ENCODE measurements at regions not wholly inside any gene's neighbourhood (a gene's known extent, or its start where the extent isn't known, plus 50 kb on each side); places are given as distances from the start of the nearest gene placed in this dataset.
A peak's percentile ranks its signal among the peaks of the same experiment; 100 is the strongest.

GRCh38 chr21:35637431-35637830, 422.9 kb downstream of the SETD4 start:
- no peak for DNase-seq

- DNase-seq: no peak
These were observed 424.3 kb downstream of the SETD4 start for GRCh38 chr21:35635994-35636393.

GRCh38 chr21:35635261-35635660, 425.1 kb downstream of the SETD4 start:
- DNase-seq: peak; percentile 99

GRCh38 chr21:35633501-35633900, 426.8 kb downstream of the SETD4 start:
- no peak for DNase-seq

GRCh38 chr21:35632711-35633110, 427.6 kb downstream of the SETD4 start:
- DNase-seq: no peak

- DNase-seq: peak; percentile 40
These were observed 432.0 kb downstream of the SETD4 start for GRCh38 chr21:35628316-35628715.

- DNase-seq: no peak
These were observed 432.9 kb downstream of the SETD4 start for GRCh38 chr21:35627462-35627861.

- DNase-seq: no peak
These were observed 434.8 kb downstream of the SETD4 start for GRCh38 chr21:35625576-35625975.

- DNase-seq: no peak
These were observed 435.4 kb downstream of the SETD4 start for GRCh38 chr21:35624901-35625300.

- DNase-seq: no peak
These were observed 437.7 kb downstream of the SETD4 start for GRCh38 chr21:35622612-35623011.

- DNase-seq: peak; percentile 81
These were observed 441.1 kb downstream of the SETD4 start for GRCh38 chr21:35619184-35619583.

- DNase-seq: no peak
These were observed 442.8 kb downstream of the SETD4 start for GRCh38 chr21:35617491-35617890.

GRCh38 chr21:35616090-35616489, 444.2 kb downstream of the SETD4 start:
- peak; percentile 70 for DNase-seq

- no peak for DNase-seq
These were observed 445.0 kb downstream of the SETD4 start for GRCh38 chr21:35615325-35615724.

GRCh38 chr21:35614396-35614921, 445.9 kb downstream of the SETD4 start:
- DNase-seq: peak; percentile 43

GRCh38 chr21:35611708-35612132, 448.6 kb downstream of the SETD4 start:
- DNase-seq: peak; percentile 74

GRCh38 chr21:35609263-35609662, 451.1 kb downstream of the SETD4 start:
- no peak for DNase-seq

GRCh38 chr21:35607406-35607805, 452.9 kb downstream of the SETD4 start:
- no peak for DNase-seq

- no peak for DNase-seq
These were observed 453.7 kb downstream of the SETD4 start for GRCh38 chr21:35606578-35606977.

- no peak for DNase-seq
These were observed 454.2 kb downstream of the SETD4 start for GRCh38 chr21:35606146-35606545.

GRCh38 chr21:35603494-35603893, 456.8 kb downstream of the SETD4 start:
- DNase-seq: no peak

GRCh38 chr21:35602811-35603362, 457.4 kb downstream of the SETD4 start:
- no peak for DNase-seq

GRCh38 chr21:35601211-35601610, 459.1 kb downstream of the SETD4 start:
- peak; percentile 68 for DNase-seq

- no peak for DNase-seq
These were observed 461.2 kb downstream of the SETD4 start for GRCh38 chr21:35599164-35599563.

GRCh38 chr21:35597750-35598339, 462.5 kb downstream of the SETD4 start:
- no peak for DNase-seq
